Fibroblast of skin of left quadriceps (primary cell): ENCODE measurements at regions not wholly inside any gene's neighbourhood (a gene's known extent, or its start where the extent isn't known, plus 50 kb on each side); places are given as distances from the start of the nearest gene placed in this dataset.

Experiments
- DNase-seq, 2 experiments: peaks; one replicate each; pipeline ENCODE4 v3.0.0-alpha.2; 2013; ENCODE audit warnings: low read depth in 2 of 2

DNA sequence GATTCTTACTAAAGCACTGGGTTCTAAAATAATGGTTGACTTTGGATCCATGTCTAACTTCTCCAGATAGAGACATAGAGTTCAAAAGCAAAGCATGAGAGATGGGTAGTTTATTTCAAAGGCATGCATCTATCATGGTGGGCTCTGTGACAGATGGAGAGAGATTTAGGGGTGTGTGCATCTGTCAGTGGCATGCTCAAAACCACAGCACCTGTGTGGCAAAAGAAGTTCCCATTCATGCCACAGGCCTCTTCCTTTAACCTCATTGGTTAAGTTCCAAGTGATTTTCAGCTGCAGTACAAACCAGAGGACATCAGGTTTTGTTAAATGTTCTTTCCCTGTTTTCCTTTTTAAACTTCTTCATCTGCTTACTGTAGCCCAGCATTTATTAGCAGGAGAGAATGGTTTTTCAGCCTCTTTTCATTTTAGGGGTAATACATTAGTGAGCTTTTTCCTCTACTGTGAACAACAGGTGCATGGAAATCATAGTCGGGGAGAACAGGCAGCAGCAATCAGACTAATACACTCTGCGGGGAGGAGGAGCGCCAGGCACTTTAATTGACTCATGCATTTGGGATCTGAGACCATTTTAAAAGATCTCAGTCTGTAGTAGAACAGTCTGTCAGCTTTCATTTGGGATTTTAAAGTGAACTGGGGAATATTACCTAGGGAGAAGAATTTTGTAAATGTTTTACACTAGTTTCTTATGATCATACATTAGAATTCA, 52.4 kb upstream of the UPP2 start:
- no peak for DNase-seq

DNA sequence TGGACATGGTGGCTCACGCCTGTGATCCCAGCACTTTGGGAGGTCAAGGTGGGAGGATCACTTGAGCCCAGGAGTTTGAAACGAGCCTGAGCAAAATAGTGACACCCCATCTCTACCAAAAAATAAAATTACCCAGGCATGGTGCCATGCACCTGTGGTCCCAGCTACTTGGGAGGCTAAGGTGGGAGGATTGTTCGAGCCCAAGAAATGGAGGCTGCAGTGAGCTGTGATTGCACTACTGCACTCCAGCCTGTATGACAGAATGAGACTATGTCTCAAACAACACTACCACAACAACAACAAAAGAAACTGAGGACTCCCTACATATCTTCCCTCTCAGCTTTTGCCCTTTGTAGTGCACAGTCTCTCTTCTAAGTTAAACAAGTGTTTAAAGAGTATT, 53.3 kb upstream of the UPP2 start:
- DNase-seq = no peak

DNA sequence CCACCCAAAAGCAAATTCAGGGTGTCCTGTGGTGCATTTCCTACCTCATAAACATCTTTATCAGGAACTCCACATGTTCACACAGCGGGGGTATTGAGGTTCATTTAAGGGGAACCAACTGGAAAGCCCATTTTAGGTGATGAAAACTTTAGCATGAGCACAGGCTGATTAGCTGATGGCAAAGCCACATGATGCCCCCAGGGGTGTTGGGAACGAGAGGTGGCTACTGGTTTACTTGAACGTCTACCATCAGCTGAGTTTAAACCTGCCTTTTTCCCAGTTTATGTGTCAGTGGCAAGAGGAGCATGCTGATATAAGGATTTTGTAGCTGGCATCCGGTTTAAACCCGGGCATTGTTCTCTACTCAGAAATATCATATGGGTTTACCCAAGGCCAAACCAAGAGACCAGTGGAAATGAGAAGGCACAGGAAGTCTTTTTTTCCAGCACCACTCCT, 54.5 kb upstream of the UPP2 start:
- DNase-seq = no peak

DNA sequence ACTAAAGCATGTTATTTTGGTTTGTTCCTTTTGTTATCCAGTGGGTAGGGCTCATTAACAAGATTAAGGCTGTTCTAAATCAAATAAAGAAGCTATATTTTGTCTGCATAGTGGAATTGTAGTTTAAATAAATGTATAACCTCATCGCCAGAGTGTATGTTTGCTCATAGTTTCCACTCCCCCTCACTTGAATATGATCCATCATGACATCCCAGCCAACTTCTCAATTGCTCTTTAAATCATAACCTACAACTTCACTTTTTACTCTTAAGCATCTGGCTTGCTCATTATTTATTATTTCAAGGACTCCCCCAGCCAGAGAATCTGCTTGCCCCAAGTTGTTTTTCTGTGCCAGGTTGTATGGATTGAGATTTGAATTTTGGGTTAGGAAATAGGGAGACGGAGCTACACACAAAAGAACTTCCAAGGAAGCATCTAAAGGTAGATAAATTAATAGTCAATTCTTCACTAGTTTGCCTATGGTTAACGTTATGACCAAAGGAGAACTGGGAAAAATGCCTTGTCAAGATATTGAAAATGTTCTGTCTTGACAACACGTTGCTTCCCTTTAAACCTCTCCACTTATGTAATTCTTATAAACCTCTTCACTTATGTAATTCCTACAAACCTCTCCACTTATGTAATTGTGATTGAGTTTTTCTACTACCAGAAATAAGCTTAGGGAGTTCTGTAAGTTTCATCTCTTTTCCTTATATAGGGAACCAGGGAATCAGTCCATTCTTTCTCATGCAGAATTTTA, 55.4 kb upstream of the UPP2 start:
- no peak for DNase-seq

DNA sequence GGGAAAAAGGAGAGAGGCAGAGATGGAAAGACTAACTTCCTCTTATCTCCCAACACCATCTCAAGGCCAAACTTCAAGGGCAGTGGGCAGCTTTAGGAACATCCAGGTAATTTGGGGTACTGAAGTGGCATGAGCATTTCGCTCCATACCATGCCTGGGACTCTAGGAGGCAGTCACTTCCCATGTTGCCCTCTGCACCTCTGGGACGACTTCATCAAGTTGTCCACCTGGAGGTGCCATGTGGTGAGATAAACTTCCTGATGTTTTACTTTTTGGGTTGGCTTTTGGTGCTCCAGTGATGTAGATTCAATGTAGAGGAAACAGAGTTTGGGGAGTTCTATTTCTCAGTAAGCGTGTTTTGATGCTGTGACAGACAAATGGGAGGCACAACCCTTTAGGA, 56.3 kb upstream of the UPP2 start:
- DNase-seq = no peak

DNA sequence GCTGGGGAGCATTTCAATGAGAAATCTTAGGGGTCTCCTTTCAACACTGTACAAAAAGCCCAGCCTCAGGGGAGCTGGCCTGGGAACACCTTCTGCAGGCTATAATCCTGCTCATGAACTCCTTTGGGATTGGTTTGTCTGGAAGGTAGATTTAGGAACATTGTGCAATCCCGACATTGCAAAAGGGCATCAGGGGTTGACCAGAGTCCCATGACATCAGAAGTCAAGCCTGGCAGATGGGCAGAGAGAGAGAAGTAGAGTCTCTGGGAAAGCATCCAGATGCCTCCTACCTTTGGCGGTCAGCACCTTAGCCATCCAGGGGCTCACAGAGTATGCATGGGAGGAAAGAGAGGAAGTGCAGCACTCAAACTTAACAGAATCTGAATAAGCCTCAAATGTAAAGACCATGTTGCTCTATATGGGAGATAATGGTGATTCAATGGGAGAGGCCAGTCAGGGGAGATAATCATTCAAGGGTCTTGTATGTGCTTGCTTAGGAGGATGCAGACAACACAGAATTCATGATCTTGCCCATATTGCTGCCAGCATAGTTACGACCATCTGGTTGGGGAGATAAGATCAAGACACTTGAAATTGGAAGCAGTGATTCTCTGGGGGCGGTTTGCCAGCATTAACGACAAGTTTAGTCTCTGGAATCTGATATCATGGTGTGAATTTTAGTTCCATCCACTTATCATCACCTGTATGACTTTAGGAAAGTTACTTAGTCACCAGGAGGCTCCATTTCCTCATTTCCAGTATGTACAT, 58.3 kb upstream of the UPP2 start:
- no peak for DNase-seq

DNA sequence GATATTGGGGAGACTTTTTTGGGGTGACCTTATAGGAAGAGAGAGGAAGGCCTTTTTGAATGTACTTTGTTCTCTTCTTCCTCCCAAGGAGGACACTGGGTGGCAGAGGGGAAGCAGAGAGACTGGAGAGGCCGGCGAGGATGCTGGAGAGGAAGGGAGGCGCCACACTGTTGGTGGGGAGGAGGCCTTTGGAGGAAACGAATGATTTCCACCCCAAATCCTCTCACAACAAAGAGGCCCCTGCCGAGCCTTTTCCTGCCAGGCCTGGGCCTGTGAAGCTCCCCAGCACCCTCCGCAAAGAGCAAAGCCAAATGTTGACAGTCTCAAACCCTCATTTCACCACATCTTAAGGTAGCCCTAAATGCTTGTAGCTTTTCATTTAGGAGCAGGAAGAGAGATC, 59.0 kb upstream of the UPP2 start:
- no peak for DNase-seq

DNA sequence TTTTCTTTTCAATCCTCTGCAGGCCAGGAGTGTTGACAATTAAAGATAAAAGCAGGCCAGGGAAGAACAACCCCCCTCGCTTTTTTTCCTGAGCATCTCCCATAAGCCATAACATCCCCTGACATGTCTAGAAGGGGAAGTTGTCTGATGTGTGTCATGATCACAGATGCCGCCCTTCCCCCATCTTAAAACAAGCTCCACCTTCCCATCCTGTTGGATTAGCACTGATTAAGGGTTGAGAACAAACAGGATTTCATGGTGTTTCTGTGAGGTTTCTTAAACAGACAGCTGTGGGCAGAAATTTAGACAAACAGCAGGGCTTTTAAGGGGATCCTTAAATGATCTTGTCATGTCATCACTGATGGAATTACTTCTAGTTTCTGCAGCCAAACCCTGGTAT, 59.4 kb upstream of the UPP2 start:
- DNase-seq = no peak

DNA sequence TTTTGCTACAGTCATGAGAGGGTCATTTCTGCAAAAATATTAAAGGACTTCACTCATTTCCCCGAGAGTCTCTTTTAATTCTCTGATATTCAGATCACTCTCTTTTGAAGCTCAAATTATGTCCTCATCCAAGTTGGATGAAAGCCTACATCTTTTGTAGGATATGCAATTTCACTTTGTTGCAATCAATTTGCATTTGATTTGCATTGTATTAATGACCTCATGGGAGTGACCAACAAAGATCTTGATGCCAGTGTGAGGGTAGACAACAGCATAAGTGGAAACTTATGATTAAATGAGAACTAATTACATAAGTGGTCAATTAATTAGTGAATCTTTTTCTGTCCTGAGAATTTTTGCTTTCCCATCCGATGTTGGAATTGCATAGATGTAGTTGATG, 60.3 kb upstream of the UPP2 start:
- no peak for DNase-seq

DNA sequence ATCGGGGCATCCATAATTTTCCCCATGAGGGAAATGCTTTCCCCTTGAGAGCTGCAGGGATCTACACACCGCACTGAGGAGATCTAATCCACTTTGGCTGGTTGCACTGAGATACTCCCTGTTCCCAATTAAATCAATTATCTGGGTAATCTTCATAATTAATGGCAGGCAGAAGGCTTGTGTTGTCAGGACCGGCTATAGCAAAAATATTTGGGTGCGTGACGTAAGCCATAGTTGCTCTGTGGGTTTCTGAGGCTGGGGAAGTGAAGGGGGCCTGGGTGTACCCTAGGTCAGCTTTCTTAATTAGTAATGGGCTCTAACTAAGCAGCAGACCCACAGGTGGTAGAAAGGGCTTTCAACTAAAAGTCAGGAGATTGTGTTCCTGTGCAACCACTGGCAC, 62.8 kb upstream of the UPP2 start:
- DNase-seq = no peak

DNA sequence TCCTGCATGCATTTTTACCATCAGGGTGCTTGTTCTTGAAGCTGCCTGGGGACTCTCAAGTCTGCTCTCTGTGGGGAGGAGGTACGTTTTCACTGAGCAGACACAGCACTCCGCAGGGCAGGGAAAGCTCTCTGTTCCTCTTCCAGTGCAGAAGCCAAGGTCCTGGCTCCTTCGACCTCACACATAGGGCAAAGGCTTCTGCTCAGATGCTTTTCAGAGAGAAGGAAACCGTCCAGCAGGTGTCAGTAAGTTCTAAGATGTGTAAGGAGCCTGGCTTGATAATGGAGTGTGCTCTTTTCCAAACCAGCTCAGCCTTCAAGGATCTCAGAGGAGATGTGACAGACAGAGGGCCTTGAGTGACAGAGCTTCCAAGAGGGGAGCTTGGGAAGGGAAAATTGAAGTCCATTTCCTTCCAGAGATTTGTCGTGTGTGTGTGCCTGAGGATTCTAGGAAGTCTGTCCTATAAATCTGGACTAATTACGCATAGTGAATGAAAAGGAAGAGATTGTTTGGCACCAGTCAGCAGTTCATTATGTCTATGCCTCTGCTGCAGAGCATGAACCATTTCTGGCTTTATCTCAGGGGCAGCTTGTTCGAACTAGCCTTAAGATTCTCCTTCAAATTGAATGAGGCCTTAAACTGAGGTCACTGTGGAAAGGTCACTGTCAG, 67.3 kb upstream of the UPP2 start:
- DNase-seq = peak; percentile 18 to 23

DNA sequence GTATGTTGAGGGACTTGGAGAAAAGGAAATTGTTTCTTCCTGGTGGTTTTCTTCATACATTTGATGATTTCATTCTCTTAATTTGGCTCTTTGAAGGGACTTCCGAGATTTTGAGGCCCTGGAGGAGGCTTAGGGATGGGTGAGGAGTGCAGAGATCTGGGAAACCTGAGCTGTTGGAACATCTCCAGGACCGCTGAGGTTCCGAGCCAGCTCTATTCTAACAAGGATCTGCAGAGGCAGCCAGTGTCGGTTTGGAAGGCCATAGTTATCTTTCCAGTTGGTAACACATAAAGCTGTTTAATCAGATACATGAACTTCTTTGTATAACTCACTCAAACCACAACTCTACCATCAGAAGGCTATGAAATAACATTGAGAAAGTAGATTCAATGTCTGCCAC, 70.3 kb upstream of the UPP2 start:
- DNase-seq = no peak

DNA sequence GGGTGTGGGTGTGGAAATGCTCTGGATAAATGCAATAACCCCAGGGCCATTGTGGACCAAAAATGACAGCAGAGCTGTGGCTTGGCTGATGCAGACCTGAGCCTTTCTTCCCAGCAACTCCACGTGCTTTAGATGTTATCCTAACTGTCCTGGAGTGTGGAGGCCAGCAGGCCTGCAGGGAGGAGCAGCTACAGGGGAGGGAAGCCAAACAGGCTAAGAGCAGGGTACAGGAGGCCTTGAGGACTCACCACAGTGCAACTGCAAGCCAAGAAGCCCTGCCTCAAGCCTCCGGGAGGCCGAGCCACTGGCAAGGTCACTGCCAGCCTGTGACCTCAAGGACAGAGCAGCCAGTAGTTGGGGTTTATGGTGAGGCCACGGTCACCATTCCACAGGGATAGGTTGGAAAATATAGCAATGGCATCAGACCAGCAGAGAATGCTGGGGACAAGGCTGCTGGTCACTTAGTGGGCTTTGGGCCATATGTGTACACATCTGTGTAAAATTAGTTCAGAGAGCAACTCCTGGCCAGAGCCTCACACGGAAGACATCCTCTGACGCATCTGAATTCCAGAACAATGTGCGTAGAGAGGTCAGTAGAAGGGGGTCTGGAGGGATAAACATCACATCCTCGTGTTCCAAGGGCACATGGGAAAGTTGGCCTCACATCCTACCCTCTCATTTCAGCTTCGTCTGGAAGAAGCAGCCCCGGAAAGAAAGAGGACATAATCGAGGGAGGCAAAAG, 76.2 kb upstream of the UPP2 start:
- peak; percentile 16 to 17 for DNase-seq

DNA sequence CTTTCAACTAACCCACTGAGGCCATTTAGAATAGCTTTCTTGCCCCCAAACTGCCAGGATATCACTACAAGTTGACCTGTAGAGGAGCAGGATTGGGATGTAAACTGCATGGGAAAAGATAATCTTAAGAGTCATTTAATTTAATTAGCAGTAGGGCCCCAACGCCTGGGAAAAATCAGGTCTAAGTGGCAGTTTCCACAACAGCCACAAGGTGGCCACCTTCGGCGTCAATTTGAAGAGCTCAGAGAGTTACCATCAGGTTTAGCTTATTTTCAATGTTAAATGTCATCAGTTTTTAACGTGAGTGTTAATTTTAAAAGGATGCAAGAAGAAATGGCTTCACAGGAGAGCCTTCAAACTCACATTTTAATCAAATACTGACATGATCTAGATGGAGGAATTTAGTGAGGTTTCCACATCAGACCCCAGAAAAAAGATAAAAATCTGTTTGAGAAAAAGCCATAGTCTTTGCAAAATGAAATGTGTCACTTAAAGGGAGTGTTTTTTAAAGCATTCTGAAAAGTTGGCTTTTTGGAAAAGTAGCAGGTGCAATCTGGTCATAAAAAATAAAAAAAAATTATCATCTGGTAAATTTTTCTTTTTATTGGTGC, 77.3 kb upstream of the UPP2 start:
- DNase-seq = no peak

DNA sequence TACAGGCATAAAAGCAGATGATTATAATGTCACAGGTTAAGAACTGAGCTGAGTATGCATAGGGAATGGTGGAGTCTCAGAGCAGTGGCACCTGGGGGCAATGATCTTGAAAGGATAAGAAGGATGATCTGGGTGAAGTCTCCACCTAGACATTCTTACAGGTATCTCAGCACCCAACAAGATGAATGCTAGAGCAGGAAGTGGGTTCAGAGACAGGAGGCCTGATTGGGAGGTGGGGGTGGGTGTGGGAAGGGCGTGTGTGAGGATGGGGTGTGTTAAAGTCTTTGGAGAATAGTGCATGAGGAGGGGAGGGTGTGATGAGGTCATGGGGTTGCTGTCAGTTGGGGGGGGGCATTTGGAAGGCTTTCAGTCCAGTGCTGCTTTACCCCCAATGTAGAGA, 78.8 kb upstream of the UPP2 start:
- DNase-seq = no peak

DNA sequence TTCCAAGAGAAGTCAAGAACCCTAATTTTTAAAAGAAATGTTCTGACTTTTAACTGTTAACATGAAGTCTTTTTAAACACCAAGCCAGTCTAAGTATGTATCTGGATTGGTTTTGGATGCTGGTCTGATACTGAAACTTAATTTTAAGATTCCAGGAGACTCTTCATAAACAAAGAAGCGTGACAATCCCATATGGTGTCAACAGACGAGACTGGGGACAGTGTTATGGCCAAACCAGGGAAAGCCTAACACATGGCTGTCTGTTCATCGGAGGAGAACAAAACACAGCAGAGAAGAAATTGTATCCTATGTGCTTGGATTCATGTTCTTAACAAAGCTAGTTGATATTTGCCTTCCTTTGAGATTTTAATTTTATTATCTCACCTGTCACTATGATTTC, 80.5 kb upstream of the UPP2 start:
- no peak for DNase-seq

DNA sequence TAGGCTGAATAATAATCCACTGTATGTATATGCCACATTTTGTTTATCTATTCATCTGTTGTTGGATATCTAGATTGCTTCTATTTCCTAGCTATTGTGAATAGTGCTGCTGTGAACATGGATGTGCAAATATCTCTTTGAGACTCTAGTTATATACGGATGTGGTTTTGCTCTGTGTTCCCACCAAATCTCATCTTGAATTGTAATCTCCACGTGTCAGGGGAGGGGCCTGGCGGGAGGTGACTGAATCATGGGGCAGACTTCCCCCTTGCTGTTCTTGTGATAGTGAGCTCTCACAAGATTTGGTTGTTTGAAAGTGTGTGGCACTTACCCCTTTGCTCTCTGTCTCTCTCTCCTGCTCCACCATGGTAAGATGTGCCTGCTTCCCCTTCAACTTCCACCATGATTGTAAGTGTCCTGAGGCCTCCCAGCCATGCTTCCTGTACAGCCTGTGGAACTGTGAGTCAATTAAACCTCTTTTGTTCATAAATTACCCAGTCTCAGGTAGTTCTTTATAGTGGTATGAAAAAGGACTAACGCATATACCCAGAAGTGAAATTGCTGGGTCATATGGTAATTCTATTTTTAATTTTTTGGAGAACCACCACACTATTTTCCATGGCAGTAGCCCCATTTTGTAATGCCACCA, 86.1 kb upstream of the UPP2 start:
- no peak for DNase-seq

DNA sequence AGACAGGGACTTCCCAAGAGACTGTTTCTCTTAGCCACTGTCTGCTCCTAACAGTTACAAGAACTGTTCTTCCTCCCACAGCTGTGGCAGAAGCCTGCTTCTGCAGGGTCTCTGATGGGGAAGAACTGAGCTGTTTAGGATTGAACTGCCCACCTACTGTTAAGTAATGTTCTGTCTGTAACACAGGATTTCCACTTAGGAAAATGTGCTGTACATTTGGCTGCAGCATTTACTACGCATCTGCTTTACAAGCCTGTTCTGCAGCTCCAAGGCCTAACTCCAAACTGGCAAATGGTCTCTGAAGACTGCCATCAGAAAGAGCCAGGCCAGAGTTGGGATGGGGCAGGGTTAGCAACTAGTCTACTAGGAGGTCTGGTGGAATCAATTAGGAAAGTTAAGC, 87.8 kb upstream of the UPP2 start:
- DNase-seq = no peak

DNA sequence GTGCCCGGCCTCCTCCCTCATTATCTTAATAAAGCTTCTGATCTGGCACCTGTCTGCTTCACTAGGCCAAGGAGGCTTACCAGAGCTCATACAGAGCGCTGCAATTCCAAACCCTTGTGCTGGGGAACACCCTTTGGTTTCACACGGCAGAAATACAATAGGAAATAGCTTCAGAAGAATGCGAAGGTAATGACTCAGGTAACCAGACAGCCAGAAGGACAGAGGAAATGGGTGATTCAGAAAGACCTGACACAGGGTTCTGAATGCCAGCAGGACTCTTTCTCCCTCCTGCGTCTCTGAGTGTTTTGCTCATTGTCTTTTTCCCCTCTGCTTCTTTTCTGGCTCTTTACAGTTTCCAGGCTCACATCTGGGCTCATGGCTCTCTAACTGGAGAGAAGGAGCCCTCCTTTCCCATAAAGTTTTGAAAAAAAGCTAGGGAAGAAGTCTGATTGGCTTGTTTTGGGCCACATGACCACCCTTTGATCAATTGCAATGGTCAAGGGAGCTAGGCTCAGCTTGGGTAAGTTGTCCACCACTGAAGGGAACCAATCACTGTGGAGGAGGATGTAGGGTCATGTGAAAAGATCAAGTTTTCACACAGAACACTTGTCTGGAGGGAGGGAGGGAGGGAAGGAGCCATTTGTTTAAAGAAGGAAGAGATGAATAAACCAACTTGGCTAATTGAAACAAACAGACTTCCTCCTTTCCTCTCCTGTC, 90.5 kb upstream of the UPP2 start:
- DNase-seq = no peak

DNA sequence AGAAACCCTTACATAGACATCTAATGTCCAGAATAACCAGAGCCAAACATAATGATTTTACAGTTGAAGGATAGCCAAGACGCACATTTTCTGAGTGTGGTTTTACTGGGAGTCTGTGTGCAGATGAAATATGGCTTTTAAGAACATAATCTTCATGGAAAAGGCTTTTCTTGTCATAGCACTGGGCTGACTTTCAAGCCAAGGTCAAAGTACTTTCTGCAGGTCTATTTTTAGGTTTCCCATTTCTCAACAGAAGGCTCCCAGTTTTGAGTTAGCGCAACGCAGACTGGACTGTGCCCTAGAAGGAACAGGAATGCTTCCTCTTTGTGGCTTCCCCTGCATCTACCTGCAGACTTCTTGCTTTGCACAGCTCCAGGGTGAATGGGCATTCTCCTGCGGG, 92.3 kb upstream of the UPP2 start:
- peak in 1 of 2 experiments; percentile 16 for DNase-seq
